HEK293 (cell line): ENCODE measurements at regions not wholly inside any gene's neighbourhood (a gene's known extent, or its start where the extent isn't known, plus 50 kb on each side); places are given as distances from the start of the nearest gene placed in this dataset.

Source experiments
- ZNF138 ChIP-seq: fragments of 450-650 bp; formaldehyde crosslinking; IDR thresholded peaks from 2 replicates; pipeline ENCODE4 v1.5.1; 2016; ENCODE audit warnings: missing biosample characterization, missing genetic modification characterization, borderline replicate concordance
- ZNF510 ChIP-seq: fragments of 450-650 bp; formaldehyde crosslinking; IDR thresholded peaks from 2 replicates; pipeline ENCODE4 v1.5.1; 2018; ENCODE audit warnings: mild to moderate bottlenecking, missing genetic modification characterization, missing biosample characterization; ENCODE audit not compliant: insufficient replicate concordance

GRCh38 chr1:80818211-80818610 is 982.5 kb upstream of the ADGRL2 start:
- TF ChIP-seq ZNF510 (tag by site-specific recombination) (no peak), ZNF138 (tag by site-specific recombination) (no peak)
